ENCODE measurements at regions not wholly inside any gene's neighbourhood (a gene's known extent, or its start where the extent isn't known, plus 50 kb on each side); places are given as distances from the start of the nearest gene placed in this dataset.

- H2BK5ac ChIP-seq (ENCODE audit: low read depth, low read length), result no peak overlapping the region
- no peak overlapping the region for H2AK5ac ChIP-seq (ENCODE audit: low read depth, low read length)
- H3K4me2 ChIP-seq (ENCODE audit: insufficient read depth in 1 of 2, low read depth in 2 of 2, low read length in 2 of 2), result no peak overlapping the region
- H3K14ac ChIP-seq (ENCODE audit: insufficient read length), result no peak overlapping the region
- H2BK20ac ChIP-seq (ENCODE audit: low read length), result no peak overlapping the region
- H2AFZ ChIP-seq (ENCODE audit: low read length), result no peak overlapping the region
- H2BK15ac ChIP-seq (ENCODE audit: low read length), result no peak overlapping the region
- H3K27me3 ChIP-seq (replicated peaks in 1 of 4; ENCODE audit: control insufficient read depth in 3 of 4, extremely low read depth in 1 of 4, insufficient read depth in 3 of 4, low read length in 3 of 4), result no peaks in the 10 kb centered on the region
- TF ChIP-seq MAX (IDR thresholded peaks at IDR 0.05) (no peak), SP1 (IDR thresholded peaks at IDR 0.05; ENCODE audit: low read depth, low read length) (no peak), JUN (IDR thresholded peaks at IDR 0.05; ENCODE audit: low read depth, low read length) (no peak), YY1 (IDR thresholded peaks at IDR 0.05; ENCODE audit: low read depth, low read length) (no peak), BCL11A (IDR thresholded peaks at IDR 0.05; ENCODE audit: low read depth in 2 of 2, low read length in 2 of 2) (no peak), SAP30 (IDR thresholded peaks at IDR 0.05; ENCODE audit: insufficient read depth, insufficient replicate concordance, low read length) (no peak)
- TF ChIP-seq, protein P1, sequence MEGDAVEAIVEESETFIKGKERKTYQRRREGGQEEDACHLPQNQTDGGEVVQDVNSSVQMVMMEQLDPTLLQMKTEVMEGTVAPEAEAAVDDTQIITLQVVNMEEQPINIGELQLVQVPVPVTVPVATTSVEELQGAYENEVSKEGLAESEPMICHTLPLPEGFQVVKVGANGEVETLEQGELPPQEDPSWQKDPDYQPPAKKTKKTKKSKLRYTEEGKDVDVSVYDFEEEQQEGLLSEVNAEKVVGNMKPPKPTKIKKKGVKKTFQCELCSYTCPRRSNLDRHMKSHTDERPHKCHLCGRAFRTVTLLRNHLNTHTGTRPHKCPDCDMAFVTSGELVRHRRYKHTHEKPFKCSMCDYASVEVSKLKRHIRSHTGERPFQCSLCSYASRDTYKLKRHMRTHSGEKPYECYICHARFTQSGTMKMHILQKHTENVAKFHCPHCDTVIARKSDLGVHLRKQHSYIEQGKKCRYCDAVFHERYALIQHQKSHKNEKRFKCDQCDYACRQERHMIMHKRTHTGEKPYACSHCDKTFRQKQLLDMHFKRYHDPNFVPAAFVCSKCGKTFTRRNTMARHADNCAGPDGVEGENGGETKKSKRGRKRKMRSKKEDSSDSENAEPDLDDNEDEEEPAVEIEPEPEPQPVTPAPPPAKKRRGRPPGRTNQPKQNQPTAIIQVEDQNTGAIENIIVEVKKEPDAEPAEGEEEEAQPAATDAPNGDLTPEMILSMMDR (IDR thresholded peaks at IDR 0.05; ENCODE audit: control extremely low read depth in 1 of 3, insufficient read depth in 1 of 3, low read depth in 1 of 3, low read length in 3 of 3), result no peak
- TF ChIP-seq, protein P2, sequence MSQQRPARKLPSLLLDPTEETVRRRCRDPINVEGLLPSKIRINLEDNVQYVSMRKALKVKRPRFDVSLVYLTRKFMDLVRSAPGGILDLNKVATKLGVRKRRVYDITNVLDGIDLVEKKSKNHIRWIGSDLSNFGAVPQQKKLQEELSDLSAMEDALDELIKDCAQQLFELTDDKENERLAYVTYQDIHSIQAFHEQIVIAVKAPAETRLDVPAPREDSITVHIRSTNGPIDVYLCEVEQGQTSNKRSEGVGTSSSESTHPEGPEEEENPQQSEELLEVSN (IDR thresholded peaks at IDR 0.05), result no peak
- no peak overlapping the region for H3K23ac ChIP-seq (ENCODE audit: insufficient read length)
- no peak overlapping the region for H4K8ac ChIP-seq (ENCODE audit: extremely low read depth, insufficient read depth, low read length)
- no peaks in the 10 kb centered on the region for H4K20me1 ChIP-seq (replicated peaks in 1 of 2; ENCODE audit: control insufficient read depth in 1 of 2, insufficient read depth in 2 of 2, low read length in 2 of 2)
- H2BK12ac ChIP-seq (ENCODE audit: low read depth, low read length), result no peak overlapping the region
- no peak overlapping the region for H3K9ac ChIP-seq (replicated peaks in 1 of 4; ENCODE audit: extremely low read depth in 1 of 4, low read depth in 3 of 4, low read length in 3 of 4)
- no peaks in the 10 kb centered on the region for H3K79me1 ChIP-seq (ENCODE audit: low read depth, low read length)
- FAIRE-seq, result no peak
- H2BK120ac ChIP-seq (replicated peaks; ENCODE audit: low read depth, low read length), result no peak overlapping the region
- no peak overlapping the region for H4K91ac ChIP-seq (replicated peaks; ENCODE audit: insufficient read length, low read length)
- H3K4ac ChIP-seq (replicated peaks; ENCODE audit: insufficient read length, low read depth, low read length), result no peak overlapping the region
- ChIA-PET CTCF (ENCODE audit: partially characterized antibody) (no interaction called here), POLR2A (ENCODE audit: partially characterized antibody) (no interaction called here)
- no peak overlapping the region for H3K18ac ChIP-seq (ENCODE audit: extremely low read depth, low read length)
- no peak overlapping the region for H3K27ac ChIP-seq (ENCODE audit: low read depth, low read length)
- H3K4me1 ChIP-seq (replicated peaks in 1 of 4; ENCODE audit: control insufficient read depth in 3 of 4, insufficient read depth in 4 of 4, low read length in 3 of 4), result peaks cover 0 to 7% (median 2%) of the 10 kb centered on the region in 4 experiments; a peak in 2 of 7 replicates
- no peaks in the 10 kb centered on the region for H3K36me3 ChIP-seq (ENCODE audit: control insufficient read depth in 2 of 4, insufficient read depth in 4 of 4, low read length in 3 of 4)
- H3K23me2 ChIP-seq (ENCODE audit: low read depth, low read length), result no peaks in the 10 kb centered on the region
- no peak overlapping the region for H3K4me3 ChIP-seq (ENCODE audit: extremely low read depth in 1 of 4, insufficient read depth in 2 of 4, low read depth in 3 of 4, low read length in 4 of 4)
- H4K5ac ChIP-seq (ENCODE audit: insufficient read length, low read depth, low read length), result no peak overlapping the region
- H3K9me3 ChIP-seq (ENCODE audit: insufficient read depth in 2 of 2, low read depth in 1 of 2, low read length in 1 of 2), result no peaks in the 10 kb centered on the region
- H3K56ac ChIP-seq (replicated peaks; ENCODE audit: insufficient read length, low read depth, low read length), result no peak overlapping the region
- H3K79me2 ChIP-seq (ENCODE audit: control insufficient read depth in 1 of 2, insufficient read depth in 2 of 2, low read length in 2 of 2), result no peaks in the 10 kb centered on the region
- DNase-seq (ENCODE audit: low read depth in 1 of 2, low spot score in 2 of 2), result no peak
- 91% methylated on average over 2 of the region's 2 CpGs; no CpG with 5 or more reads in 1 of the 2 experiments for WGBS, 2 experiments (ENCODE audit: extremely low coverage in 1 of 2, insufficient coverage in 1 of 2, insufficient read length in 1 of 2, insufficient replicate concordance in 2 of 2, low coverage in 1 of 2, low lambda C conversion rate in 2 of 2, missing lambda C conversion rate in 1 of 2)
Observed at GRCh38 chr3:116836286-116836685, 126.7 kb downstream of the TUSC7 start.
